ENCODE measurements at regions not wholly inside any gene's neighbourhood (a gene's known extent, or its start where the extent isn't known, plus 50 kb on each side); places are given as distances from the start of the nearest gene placed in this dataset.

- no peak overlapping the region for H3K4me3 ChIP-seq (ENCODE audit: low read depth, low read length)
- TF ChIP-seq CTCF (IDR thresholded peaks at IDR 0.05; ENCODE audit: control insufficient read depth, extremely low read depth, insufficient read depth) = no peak
- DNase-seq (ENCODE audit: low read depth) = no peak
Measured at GRCh38 chr13:84662491-84662890, 780.2 kb upstream of the SLITRK1 start.

- no peak overlapping the region for H3K4me3 ChIP-seq (ENCODE audit: low read depth, low read length)
- no peak for TF ChIP-seq CTCF (IDR thresholded peaks at IDR 0.05; ENCODE audit: control insufficient read depth, extremely low read depth, insufficient read depth)
- DNase-seq (ENCODE audit: low read depth) = no peak
Measured at GRCh38 chr13:84661718-84662117, 779.4 kb upstream of the SLITRK1 start.

- no peak for DNase-seq (ENCODE audit: low read depth)
- no peak for TF ChIP-seq CTCF (IDR thresholded peaks at IDR 0.05; ENCODE audit: control insufficient read depth, extremely low read depth, insufficient read depth)
Measured at GRCh38 chr13:84659359-84659661, 777.0 kb upstream of the SLITRK1 start.

GRCh38 chr13:84658491-84659358, 776.5 kb upstream of the SLITRK1 start:
- no peak for TF ChIP-seq CTCF (IDR thresholded peaks at IDR 0.05; ENCODE audit: control insufficient read depth, extremely low read depth, insufficient read depth)
- no peak overlapping the region for H3K4me3 ChIP-seq (ENCODE audit: low read depth, low read length)
- no peak for DNase-seq (ENCODE audit: low read depth)

More at GRCh38 chr13:84659359-84659661, 777.0 kb upstream of the SLITRK1 start:
- no peak overlapping the region for H3K4me3 ChIP-seq (ENCODE audit: low read depth, low read length)

GRCh38 chr13:84655677-84656076, 773.4 kb upstream of the SLITRK1 start:
- no peak for TF ChIP-seq CTCF (IDR thresholded peaks at IDR 0.05; ENCODE audit: control insufficient read depth, extremely low read depth, insufficient read depth)
- no peak overlapping the region for H3K4me3 ChIP-seq (ENCODE audit: low read depth, low read length)
- no peak for DNase-seq (ENCODE audit: low read depth)

- no peak for DNase-seq (ENCODE audit: low read depth)
- no peak for TF ChIP-seq CTCF (IDR thresholded peaks at IDR 0.05; ENCODE audit: control insufficient read depth, extremely low read depth, insufficient read depth)
- no peak overlapping the region for H3K4me3 ChIP-seq (ENCODE audit: low read depth, low read length)
Measured at GRCh38 chr13:84654654-84655275, 772.5 kb upstream of the SLITRK1 start.

Data from LNCaP clone FGC (cell line).